ENCODE measurements at regions not wholly inside any gene's neighbourhood (a gene's known extent, or its start where the extent isn't known, plus 50 kb on each side); places are given as distances from the start of the nearest gene placed in this dataset.
A peak's percentile ranks its signal among the peaks of the same experiment; 100 is the strongest.

GRCh38 chr3:120524171-120524923 lies 71.8 kb upstream of the NDUFB4 start:
- Mint-ChIP-seq H3K9me3 (no peaks in the 10 kb centered on the region), H3K36me3 (ENCODE audit: low read depth) (0 out of 2 replicates have a peak, but pooled peaks cover 4% of the 10 kb centered on the region), H3K27me3 (ENCODE audit: insufficient read depth) (no peaks in the 10 kb centered on the region; the same call in 1 of the 2 replicates), H3K27ac (no peak overlapping the region), H3K4me3 (no peak overlapping the region), H3K4me1 (ENCODE audit: low read depth) (peaks cover 15% of the 10 kb centered on the region)
- TF ChIP-seq, protein P1, sequence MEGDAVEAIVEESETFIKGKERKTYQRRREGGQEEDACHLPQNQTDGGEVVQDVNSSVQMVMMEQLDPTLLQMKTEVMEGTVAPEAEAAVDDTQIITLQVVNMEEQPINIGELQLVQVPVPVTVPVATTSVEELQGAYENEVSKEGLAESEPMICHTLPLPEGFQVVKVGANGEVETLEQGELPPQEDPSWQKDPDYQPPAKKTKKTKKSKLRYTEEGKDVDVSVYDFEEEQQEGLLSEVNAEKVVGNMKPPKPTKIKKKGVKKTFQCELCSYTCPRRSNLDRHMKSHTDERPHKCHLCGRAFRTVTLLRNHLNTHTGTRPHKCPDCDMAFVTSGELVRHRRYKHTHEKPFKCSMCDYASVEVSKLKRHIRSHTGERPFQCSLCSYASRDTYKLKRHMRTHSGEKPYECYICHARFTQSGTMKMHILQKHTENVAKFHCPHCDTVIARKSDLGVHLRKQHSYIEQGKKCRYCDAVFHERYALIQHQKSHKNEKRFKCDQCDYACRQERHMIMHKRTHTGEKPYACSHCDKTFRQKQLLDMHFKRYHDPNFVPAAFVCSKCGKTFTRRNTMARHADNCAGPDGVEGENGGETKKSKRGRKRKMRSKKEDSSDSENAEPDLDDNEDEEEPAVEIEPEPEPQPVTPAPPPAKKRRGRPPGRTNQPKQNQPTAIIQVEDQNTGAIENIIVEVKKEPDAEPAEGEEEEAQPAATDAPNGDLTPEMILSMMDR (IDR thresholded peaks at IDR 0.05), result no peak
- peak; percentile 36 for DNase-seq

DNA sequence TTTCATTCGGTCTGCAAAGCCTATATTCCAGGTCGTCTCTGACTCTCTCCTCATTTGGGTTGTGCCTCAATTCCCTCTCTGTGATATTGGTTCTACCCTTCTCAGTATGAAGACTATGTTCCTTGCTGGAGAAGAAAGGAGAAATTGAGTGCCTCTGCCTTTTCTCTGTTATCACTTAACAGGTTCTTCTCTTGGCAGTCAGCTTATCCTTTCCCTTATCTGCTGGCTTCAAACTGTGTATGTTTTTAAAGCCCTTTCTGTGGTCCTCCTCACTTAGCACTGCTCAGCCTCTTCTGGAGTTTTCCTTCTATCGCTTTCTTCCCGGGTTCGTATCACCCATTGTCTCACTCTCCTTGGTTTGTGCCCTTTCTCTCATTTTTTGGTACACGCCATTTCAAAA lies 65.3 kb upstream of the FSTL1 start:
- H3K27ac Mint-ChIP-seq, result no peak overlapping the region
- no peaks in the 10 kb centered on the region for H3K27me3 Mint-ChIP-seq (ENCODE audit: insufficient read depth)
- TF ChIP-seq, protein P1 (IDR thresholded peaks at IDR 0.05), result no peak

GRCh38 chr3:120512655-120513054 lies 61.9 kb upstream of the FSTL1 start:
- Mint-ChIP-seq H3K4me1 (ENCODE audit: low read depth) (peaks cover 19% of the 10 kb centered on the region), H3K9me3 (peaks cover 8% of the 10 kb centered on the region), H3K36me3 (ENCODE audit: low read depth) (peaks cover 11% of the 10 kb centered on the region), H3K27me3 (ENCODE audit: insufficient read depth) (no peaks in the 10 kb centered on the region), H3K27ac (no peak overlapping the region), H3K4me3 (no peak overlapping the region)
- TF ChIP-seq, protein P1 (IDR thresholded peaks at IDR 0.05), result no peak
- no peak for DNase-seq

More for the DNA sequence above, 65.3 kb upstream of the FSTL1 start:
- DNase-seq, result no peak
- no peak overlapping the region for H3K4me3 Mint-ChIP-seq
- H3K36me3 Mint-ChIP-seq (ENCODE audit: low read depth), result peaks cover 3% of the 10 kb centered on the region; the same call in 1 of the 2 replicates
- peaks cover 16% of the 10 kb centered on the region for H3K4me1 Mint-ChIP-seq (ENCODE audit: low read depth)
- no peaks in the 10 kb centered on the region for H3K9me3 Mint-ChIP-seq

- peak overlapping the region; percentile 64 for H3K27ac Mint-ChIP-seq
- peak overlapping the region; percentile 43; the same call in 1 of the 2 replicates for H3K4me3 Mint-ChIP-seq
- DNase-seq, result peak; percentile 55
- TF ChIP-seq, protein P1 (IDR thresholded peaks at IDR 0.05), result peak; percentile 88
- H3K27me3 Mint-ChIP-seq (ENCODE audit: insufficient read depth), result no peaks in the 10 kb centered on the region; the same call in 1 of the 2 replicates
- peaks cover 8% of the 10 kb centered on the region for H3K9me3 Mint-ChIP-seq
- H3K36me3 Mint-ChIP-seq (ENCODE audit: low read depth), result peaks cover 8% of the 10 kb centered on the region
- H3K4me1 Mint-ChIP-seq (ENCODE audit: low read depth), result peaks cover 26% of the 10 kb centered on the region
Measured at GRCh38 chr3:120506828-120507774, 56.3 kb upstream of the FSTL1 start.

- H3K36me3 Mint-ChIP-seq (ENCODE audit: low read depth), result peaks cover 7% of the 10 kb centered on the region
- H3K4me3 Mint-ChIP-seq, result peak overlapping the region; percentile 43; the same call in 1 of the 2 replicates
- H3K4me1 Mint-ChIP-seq (ENCODE audit: low read depth), result peaks cover 26% of the 10 kb centered on the region
- peak overlapping the region; percentile 64 for H3K27ac Mint-ChIP-seq
- TF ChIP-seq, protein P1 (IDR thresholded peaks at IDR 0.05), result no peak
- peaks cover 8% of the 10 kb centered on the region for H3K9me3 Mint-ChIP-seq
- no peaks in the 10 kb centered on the region; the same call in 1 of the 2 replicates for H3K27me3 Mint-ChIP-seq (ENCODE audit: insufficient read depth)
- peak; percentile 29 for DNase-seq
Measured at GRCh38 chr3:120506076-120506827, 55.5 kb upstream of the FSTL1 start.

All from HFFc6 (cell line).